Kidney (tissue), 13 donors: ENCODE measurements at regions not wholly inside any gene's neighbourhood (a gene's known extent, or its start where the extent isn't known, plus 50 kb on each side); places are given as distances from the start of the nearest gene placed in this dataset.

Experiments used
- DNase-seq, 5 donors: peaks; one replicate each; pipeline ENCODE4 v3.0.0-alpha.2; 2013 to 2020
- FAIRE-seq: peaks from 2 replicates; lab custom pipeline; 2012; peaks lifted over from hg19 to GRCh38; lab: Jason Lieb, UNC
- H3K27ac ChIP-seq, 2 donors: one replicate each; pipeline ENCODE4 v1.7.0; 2013; ENCODE audit warnings: low read depth in 2 of 2, low read length in 2 of 2, inconsistent platforms in 1 of 2
- H3K27me3 ChIP-seq: one replicate; pipeline ENCODE4 v1.7.1; 2013; ENCODE audit warnings: low read length, inconsistent platforms; ENCODE audit not compliant: control insufficient read depth, insufficient read depth
- H3K36me3 ChIP-seq, 3 donors: one replicate each; pipeline versions ENCODE4 v1.7.0 to v1.7.1; 2013; ENCODE audit warnings: low read length in 3 of 3, control low read depth in 1 of 3, inconsistent platforms in 1 of 3; ENCODE audit not compliant: insufficient read depth in 3 of 3, control insufficient read depth in 2 of 3
- H3K4me1 ChIP-seq, 3 donors: one replicate each; pipeline versions ENCODE4 v1.7.0 to v1.7.1; 2013; ENCODE audit warnings: low read length in 3 of 3, inconsistent platforms in 1 of 3, low read depth in 1 of 3; ENCODE audit not compliant: control insufficient read depth in 2 of 3, insufficient read depth in 2 of 3
- H3K4me3 ChIP-seq, 3 donors: one replicate each; pipeline versions ENCODE4 v1.7.0 to v1.8.1; 2013; ENCODE audit warnings: low read length in 3 of 3, control low read depth in 1 of 3, inconsistent platforms in 1 of 3
- H3K9ac ChIP-seq, 3 donors: one replicate each; pipeline versions ENCODE4 v1.7.0 to v1.7.1; 2013; ENCODE audit warnings: low read length in 3 of 3, control low read depth in 1 of 3, inconsistent platforms in 1 of 3
- H3K9me3 ChIP-seq, 3 donors: one replicate each; pipeline versions ENCODE4 v1.7.0 to v1.7.1; 2013; ENCODE audit warnings: low read length in 3 of 3, control low read depth in 1 of 3, inconsistent platforms in 1 of 3; ENCODE audit not compliant: control insufficient read depth in 2 of 3, insufficient read depth in 1 of 3
- CTCF ChIP-seq: IDR thresholded peaks from 3 replicates; pipeline ENCODE4 v1.5.1; 2012; ENCODE audit warnings: mild to moderate bottlenecking, moderate library complexity, borderline replicate concordance; ENCODE audit not compliant: insufficient read depth; ENCODE audit errors: extremely low read depth
- intact Hi-C: fragments of 100-400 bp; cut with DNase I; formaldehyde crosslinking; loops from one replicate; pipeline ENCODE4 v1.11.1; 2022
- donor health status: control.
- donor health status: control.
- donor health status: control.
- donor health status: control.
- donor health status: control.
- donor health status: DM: yes; HTN: yes; CAD: no.
- donor health status: Normal renal cell carcinoma (clear cell type).

GRCh38 chr17:73835605-73836004 lies 191.4 kb upstream of the SDK2 start:
- Histone ChIP-seq H3K27me3 (no peaks in the 10 kb centered on the region), H3K36me3 (no peaks in the 10 kb centered on the region), H3K4me3 (no peak overlapping the region), H3K9me3 (no peaks in the 10 kb centered on the region), H3K4me1 (no peaks in the 10 kb centered on the region), H3K27ac (no peak overlapping the region), H3K9ac (no peak overlapping the region)
- intact Hi-C loops: no loop called here
- TF ChIP-seq CTCF: no peak
- DNase-seq: peak in 3 of 5 donors; percentile 19 to 44 (median 36)
- FAIRE-seq: no peak

GRCh38 chr17:73838815-73839214 lies 194.6 kb upstream of the SDK2 start:
- no peak for DNase-seq
- TF ChIP-seq CTCF: no peak
- intact Hi-C loops: no loop called here
- Histone ChIP-seq H3K27me3 (no peaks in the 10 kb centered on the region), H3K9ac (no peak overlapping the region), H3K9me3 (no peaks in the 10 kb centered on the region), H3K4me1 (no peaks in the 10 kb centered on the region), H3K36me3 (no peaks in the 10 kb centered on the region), H3K27ac (no peak overlapping the region), H3K4me3 (no peak overlapping the region)
- no peak for FAIRE-seq

GRCh38 chr17:73840829-73841228 lies 196.6 kb upstream of the SDK2 start:
- intact Hi-C loops: no loop called here
- TF ChIP-seq CTCF: no peak
- Histone ChIP-seq H3K4me3 (no peak overlapping the region), H3K36me3 (no peaks in the 10 kb centered on the region), H3K4me1 (no peaks in the 10 kb centered on the region), H3K27me3 (no peaks in the 10 kb centered on the region), H3K27ac (no peak overlapping the region), H3K9me3 (no peaks in the 10 kb centered on the region), H3K9ac (no peak overlapping the region)
- DNase-seq (no peak), FAIRE-seq (no peak)

- TF ChIP-seq CTCF: peak; percentile 14
- H3K27ac ChIP-seq: no peak overlapping the region
- DNase-seq (peak in 1 of 5 donors; percentile 19), FAIRE-seq (no peak)
- H3K4me3 ChIP-seq: no peak overlapping the region
- intact Hi-C loops: no loop called here
- no peaks in the 10 kb centered on the region for H3K9me3 ChIP-seq
- no peaks in the 10 kb centered on the region for H3K27me3 ChIP-seq
- no peaks in the 10 kb centered on the region for H3K36me3 ChIP-seq
- H3K4me1 ChIP-seq: no peaks in the 10 kb centered on the region
- no peak overlapping the region for H3K9ac ChIP-seq
These were observed 197.3 kb upstream of the SDK2 start for GRCh38 chr17:73841431-73842060.
